Kasumi-1 (cell line): ENCODE measurements at regions not wholly inside any gene's neighbourhood (a gene's known extent, or its start where the extent isn't known, plus 50 kb on each side); places are given as distances from the start of the nearest gene placed in this dataset.
"Not testable (repeated sequence)": the region's sequence is repeated elsewhere in the genome, so short reads cannot be mapped to it uniquely, and the experiment has no call there.

Experiments used
- DNase-seq, 2 experiments: peaks; one replicate each; lab custom pipeline; 2025; lab: John Stamatoyannopoulos, UW

GRCh38 chr15:95175914-95176658 lies 944.7 kb downstream of the MCTP2 start:
- DNase-seq: no peak

GRCh38 chr15:95176794-95177577 lies 945.6 kb downstream of the MCTP2 start:
- DNase-seq: peak; percentile 2 to 15

GRCh38 chr15:95180530-95180929 lies 949.2 kb downstream of the MCTP2 start:
- DNase-seq: no peak

GRCh38 chr15:95182091-95182490 lies 950.7 kb downstream of the MCTP2 start:
- no peak for DNase-seq

GRCh38 chr15:95192923-95193322 lies 961.6 kb downstream of the MCTP2 start:
- DNase-seq: no peak

GRCh38 chr15:95194746-95195145 lies 963.4 kb downstream of the MCTP2 start:
- no peak for DNase-seq

- DNase-seq: no peak
Observed at GRCh38 chr15:95196176-95196915, 965.0 kb downstream of the MCTP2 start.

- DNase-seq: no peak
Observed at GRCh38 chr15:95202569-95203349, 971.4 kb downstream of the MCTP2 start.

GRCh38 chr15:95205077-95205476 lies 973.7 kb downstream of the MCTP2 start:
- no peak for DNase-seq

GRCh38 chr15:95205830-95206229 lies 974.5 kb downstream of the MCTP2 start:
- DNase-seq: not testable (repeated sequence)

- no peak for DNase-seq
Observed at GRCh38 chr15:95208071-95208470, 976.7 kb downstream of the MCTP2 start.

- peak; percentile 30 to 34 for DNase-seq
Observed at GRCh38 chr15:95208988-95209387, 977.6 kb downstream of the MCTP2 start.

GRCh38 chr15:95210436-95210981 lies 979.1 kb downstream of the MCTP2 start:
- no peak for DNase-seq

GRCh38 chr15:95215017-95215416 lies 983.7 kb downstream of the MCTP2 start:
- no peak for DNase-seq

GRCh38 chr15:95226835-95227234 lies 995.5 kb downstream of the MCTP2 start:
- no peak for DNase-seq

GRCh38 chr15:95227235-95227634 lies 995.9 kb downstream of the MCTP2 start:
- DNase-seq: no peak

- DNase-seq: no peak
Observed at GRCh38 chr15:95228856-95229555, 997.6 kb downstream of the MCTP2 start.

GRCh38 chr15:95235033-95235432 lies 1003.7 kb downstream of the MCTP2 start:
- DNase-seq: no peak

GRCh38 chr15:95247071-95247984 lies 1016.0 kb downstream of the MCTP2 start:
- DNase-seq: no peak

GRCh38 chr15:95249524-95249923 lies 1018.2 kb downstream of the MCTP2 start:
- DNase-seq: no peak
